ENCODE measurements at regions not wholly inside any gene's neighbourhood (a gene's known extent, or its start where the extent isn't known, plus 50 kb on each side); places are given as distances from the start of the nearest gene placed in this dataset.

DNA sequence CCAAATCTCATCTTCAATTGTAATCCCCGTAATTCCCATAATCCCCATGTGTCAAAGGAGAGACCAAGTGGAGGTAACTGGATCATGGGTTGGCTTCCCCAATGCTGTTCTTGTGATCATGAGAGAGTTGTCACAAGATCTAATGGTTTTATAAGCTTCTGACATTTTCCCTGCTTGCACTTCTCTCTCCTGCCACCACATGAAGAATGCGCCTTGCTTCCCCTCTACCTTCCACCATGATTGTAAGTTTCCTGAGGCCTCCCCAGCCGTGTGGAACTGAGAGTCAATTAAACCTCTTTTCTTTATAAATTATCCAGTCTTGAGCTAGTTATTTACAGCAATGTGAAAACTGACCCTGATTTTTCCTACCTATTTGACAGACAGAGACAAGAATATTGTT is 162.5 kb upstream of the SYT6 start:
- no peak for DNase-seq (ENCODE audit: extremely low read depth, low read depth)
- TF ChIP-seq, protein P1, sequence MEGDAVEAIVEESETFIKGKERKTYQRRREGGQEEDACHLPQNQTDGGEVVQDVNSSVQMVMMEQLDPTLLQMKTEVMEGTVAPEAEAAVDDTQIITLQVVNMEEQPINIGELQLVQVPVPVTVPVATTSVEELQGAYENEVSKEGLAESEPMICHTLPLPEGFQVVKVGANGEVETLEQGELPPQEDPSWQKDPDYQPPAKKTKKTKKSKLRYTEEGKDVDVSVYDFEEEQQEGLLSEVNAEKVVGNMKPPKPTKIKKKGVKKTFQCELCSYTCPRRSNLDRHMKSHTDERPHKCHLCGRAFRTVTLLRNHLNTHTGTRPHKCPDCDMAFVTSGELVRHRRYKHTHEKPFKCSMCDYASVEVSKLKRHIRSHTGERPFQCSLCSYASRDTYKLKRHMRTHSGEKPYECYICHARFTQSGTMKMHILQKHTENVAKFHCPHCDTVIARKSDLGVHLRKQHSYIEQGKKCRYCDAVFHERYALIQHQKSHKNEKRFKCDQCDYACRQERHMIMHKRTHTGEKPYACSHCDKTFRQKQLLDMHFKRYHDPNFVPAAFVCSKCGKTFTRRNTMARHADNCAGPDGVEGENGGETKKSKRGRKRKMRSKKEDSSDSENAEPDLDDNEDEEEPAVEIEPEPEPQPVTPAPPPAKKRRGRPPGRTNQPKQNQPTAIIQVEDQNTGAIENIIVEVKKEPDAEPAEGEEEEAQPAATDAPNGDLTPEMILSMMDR (IDR thresholded peaks at IDR 0.05; ENCODE audit: low read depth, low read length): no peak

DNA sequence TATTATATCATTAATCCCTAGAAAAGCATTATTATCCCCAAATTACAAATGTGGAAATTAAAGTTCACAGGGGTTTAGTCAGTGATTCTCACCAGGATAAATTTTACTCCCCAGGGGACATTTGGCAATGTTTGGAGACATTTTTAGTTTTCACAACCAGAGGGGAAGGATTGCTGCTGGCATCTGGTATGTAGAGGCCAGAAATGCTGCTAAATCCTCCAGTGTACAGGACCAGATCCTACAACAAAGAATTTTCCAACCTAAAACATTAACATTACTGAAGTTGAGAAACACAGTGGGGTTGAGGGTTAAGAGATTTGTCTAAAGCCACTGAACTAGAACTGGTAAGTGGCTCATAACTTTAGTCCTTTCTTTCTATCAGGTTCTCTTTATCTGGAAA is 162.0 kb upstream of the SYT6 start:
- DNase-seq (ENCODE audit: extremely low read depth, low read depth): peak; percentile 2
- TF ChIP-seq, protein P1 (IDR thresholded peaks at IDR 0.05; ENCODE audit: low read depth, low read length): no peak

DNA sequence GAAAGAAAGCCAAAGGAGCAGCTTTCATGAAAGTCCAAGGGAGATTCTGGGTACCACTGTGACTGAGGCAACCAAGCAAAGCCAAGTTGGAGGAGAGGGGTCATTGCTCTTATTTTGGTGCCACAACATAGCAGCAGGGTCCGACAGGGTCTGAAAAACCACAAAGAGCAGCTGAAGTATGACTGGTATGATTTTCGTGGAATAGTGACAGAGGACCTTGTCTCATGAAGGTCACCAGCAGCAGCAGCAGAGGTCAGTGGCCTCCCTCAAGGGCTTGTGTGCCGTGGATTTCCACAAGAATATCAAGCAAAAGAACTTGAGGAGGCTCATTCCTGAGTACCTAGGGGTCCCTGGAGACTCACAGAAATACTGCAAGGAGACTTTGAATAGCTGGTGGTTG is 160.9 kb upstream of the SYT6 start:
- DNase-seq (ENCODE audit: extremely low read depth, low read depth): no peak
- TF ChIP-seq, protein P1 (IDR thresholded peaks at IDR 0.05; ENCODE audit: low read depth, low read length): no peak

GRCh38 chr1:114314098-114314497 is 160.4 kb upstream of the SYT6 start:
- no peak for DNase-seq (ENCODE audit: extremely low read depth, low read depth)
- TF ChIP-seq, protein P1 (IDR thresholded peaks at IDR 0.05; ENCODE audit: low read depth, low read length): no peak

- DNase-seq (ENCODE audit: extremely low read depth, low read depth): peak; percentile 8
- TF ChIP-seq, protein P1 (IDR thresholded peaks at IDR 0.05; ENCODE audit: low read depth, low read length): no peak
These were observed 157.1 kb upstream of the SYT6 start for GRCh38 chr1:114310695-114311271.

GRCh38 chr1:114302821-114303220 is 149.2 kb upstream of the SYT6 start:
- TF ChIP-seq, protein P1 (IDR thresholded peaks at IDR 0.05; ENCODE audit: low read depth, low read length): no peak
- no peak for DNase-seq (ENCODE audit: extremely low read depth, low read depth)

DNA sequence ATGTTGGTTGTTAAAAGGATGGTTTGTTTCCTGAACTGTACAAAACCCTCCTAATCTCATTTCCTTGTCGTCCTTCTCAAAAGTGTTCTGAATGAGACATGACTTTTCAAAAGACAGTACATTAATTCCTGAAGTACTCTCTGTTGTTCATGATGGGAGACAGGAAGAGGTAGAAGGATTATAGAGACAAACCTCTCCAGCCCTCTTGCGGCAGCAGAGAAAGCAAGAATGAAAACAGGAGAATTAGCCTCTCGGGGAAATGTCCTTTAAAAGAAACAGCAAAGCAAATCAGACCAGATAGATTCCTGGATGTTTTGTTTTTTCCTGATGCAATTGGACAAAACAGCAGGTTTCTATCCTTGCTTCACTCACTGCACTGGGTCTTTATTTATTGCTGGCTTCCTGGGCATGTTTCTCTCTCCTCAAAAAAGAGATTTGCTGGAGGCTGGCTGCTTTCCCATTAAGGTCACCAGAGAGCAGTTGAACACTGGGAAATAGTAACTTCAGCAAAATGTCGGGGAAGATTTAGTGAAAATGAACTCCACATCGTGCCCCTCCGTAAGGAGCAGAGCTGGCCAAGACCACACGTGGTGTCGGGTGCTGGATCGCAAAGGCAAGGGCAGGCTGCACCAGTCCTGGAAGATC is 145.8 kb upstream of the SYT6 start:
- DNase-seq (ENCODE audit: extremely low read depth, low read depth): no peak
- TF ChIP-seq, protein P1 (IDR thresholded peaks at IDR 0.05; ENCODE audit: low read depth, low read length): no peak
